Subcutaneous abdominal adipose tissue (tissue), 5 donors: ENCODE measurements at regions not wholly inside any gene's neighbourhood (a gene's known extent, or its start where the extent isn't known, plus 50 kb on each side); places are given as distances from the start of the nearest gene placed in this dataset.
"Not testable (repeated sequence)": the region's sequence is repeated elsewhere in the genome, so short reads cannot be mapped to it uniquely, and the experiment has no call there.

Experiments
- H3K27ac ChIP-seq: one replicate; pipeline ENCODE4 v1.7.0; 2013; ENCODE audit warnings: low read depth, mild to moderate bottlenecking, inconsistent platforms, low read length, moderate library complexity
- H3K27me3 ChIP-seq, 5 donors: one replicate each; pipeline ENCODE4 v1.7.0; 2013; ENCODE audit warnings: low read length in 5 of 5, inconsistent platforms in 1 of 5; ENCODE audit not compliant: control insufficient read depth in 5 of 5, insufficient read depth in 4 of 5
- H3K36me3 ChIP-seq, 5 donors: one replicate each; pipeline ENCODE4 v1.7.0; 2013; ENCODE audit warnings: low read length in 5 of 5; ENCODE audit not compliant: control insufficient read depth in 5 of 5, insufficient read depth in 5 of 5
- H3K4me1 ChIP-seq, 5 donors: one replicate each; pipeline ENCODE4 v1.7.0; 2013; ENCODE audit warnings: low read length in 5 of 5, mild to moderate bottlenecking in 3 of 5, moderate library complexity in 1 of 5; ENCODE audit not compliant: control insufficient read depth in 5 of 5, insufficient read depth in 5 of 5
- H3K4me3 ChIP-seq, 5 donors: one replicate each; pipeline ENCODE4 v1.7.0; 2013; ENCODE audit warnings: low read length in 5 of 5, low read depth in 1 of 5
- H3K9ac ChIP-seq, 5 donors: one replicate each; pipeline ENCODE4 v1.7.0; 2013; ENCODE audit warnings: low read length in 5 of 5, mild to moderate bottlenecking in 4 of 5, moderate library complexity in 3 of 5
- H3K9me3 ChIP-seq, 5 donors: one replicate each; pipeline ENCODE4 v1.7.0; 2013; ENCODE audit warnings: low read length in 5 of 5; ENCODE audit not compliant: control insufficient read depth in 5 of 5
- donor health status: healthy.
- donor health status: healthy.
- donor health status: healthy.
- donor health status: healthy.
- donor health status: healthy.

DNA sequence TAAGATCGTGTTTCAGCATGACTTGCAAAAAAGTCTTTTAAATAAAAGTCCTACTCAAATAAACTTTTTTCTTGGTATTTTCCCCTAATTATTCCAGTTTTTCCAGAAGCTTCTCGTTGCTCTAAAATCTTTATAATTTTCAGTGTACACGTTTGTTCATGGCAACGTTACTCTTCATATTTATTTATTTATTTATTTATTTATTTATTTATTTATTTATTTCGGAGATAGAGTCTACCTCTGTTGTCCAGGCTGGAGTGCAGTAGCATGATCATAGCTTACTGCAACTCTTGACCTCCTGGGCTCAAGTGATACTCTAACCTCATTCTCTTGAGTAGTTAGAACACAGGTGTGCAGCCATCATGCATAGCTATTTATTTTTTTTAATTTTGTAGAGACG lies 438.3 kb upstream of the MDGA2 start:
- no peak overlapping the region for H3K4me3 ChIP-seq

DNA sequence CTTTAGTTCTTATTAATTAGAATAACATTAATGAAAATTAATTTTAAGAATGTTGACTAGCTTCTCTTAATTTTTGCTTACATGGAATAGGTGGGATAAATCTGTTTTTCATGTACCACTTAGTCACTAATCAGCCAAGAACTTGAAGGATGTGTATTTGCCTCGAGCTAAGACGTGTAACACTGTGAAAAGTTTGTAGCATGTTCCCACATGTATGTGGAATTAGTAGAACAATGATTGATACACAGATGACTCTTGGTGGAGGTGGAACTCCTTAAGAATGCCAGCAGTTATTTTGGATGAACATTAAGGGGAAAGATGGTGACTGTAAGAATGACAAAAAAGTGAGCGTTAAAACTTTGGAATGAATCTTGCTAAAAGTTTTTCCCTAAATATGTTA lies 435.7 kb upstream of the MDGA2 start:
- H3K4me1 ChIP-seq = no peaks in the 10 kb centered on the region
- no peak overlapping the region for H3K4me3 ChIP-seq
- no peak overlapping the region for H3K9ac ChIP-seq
- H3K36me3 ChIP-seq = no peaks in the 10 kb centered on the region
- no peaks in the 10 kb centered on the region for H3K27me3 ChIP-seq
- H3K27ac ChIP-seq = no peak overlapping the region
- H3K9me3 ChIP-seq = no peaks in the 10 kb centered on the region

More for the DNA sequence above, 438.3 kb upstream of the MDGA2 start:
- H3K9ac ChIP-seq = no peak overlapping the region
- no peaks in the 10 kb centered on the region for H3K4me1 ChIP-seq
- no peaks in the 10 kb centered on the region for H3K27me3 ChIP-seq
- no peak overlapping the region for H3K27ac ChIP-seq
- H3K9me3 ChIP-seq = no peaks in the 10 kb centered on the region
- no peaks in the 10 kb centered on the region for H3K36me3 ChIP-seq

DNA sequence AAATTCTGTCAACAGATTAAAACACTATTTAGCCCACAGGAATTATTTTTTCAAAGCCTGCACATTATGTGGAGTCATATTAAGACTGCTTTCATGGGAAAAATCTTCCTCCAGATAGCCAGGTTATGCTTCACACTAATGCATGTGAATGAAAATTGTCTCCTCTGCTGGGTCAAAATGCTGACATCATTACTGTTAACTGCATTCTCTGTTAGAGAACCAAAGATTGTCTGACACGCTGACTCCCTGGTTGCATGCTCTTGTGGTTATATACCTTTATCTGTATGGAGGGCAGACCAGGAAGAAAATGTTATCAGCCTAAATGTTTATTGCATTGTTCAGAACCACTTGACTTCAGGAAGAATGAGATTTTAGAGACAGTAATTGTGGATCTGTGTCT lies 432.2 kb upstream of the MDGA2 start:
- Histone ChIP-seq H3K9ac (no peak overlapping the region), H3K4me3 (no peak overlapping the region), H3K4me1 (no peaks in the 10 kb centered on the region), H3K27me3 (no peaks in the 10 kb centered on the region), H3K9me3 (peaks cover 0 to 4% (median 0%) of the 10 kb centered on the region in 5 donors), H3K36me3 (no peaks in the 10 kb centered on the region), H3K27ac (no peak overlapping the region)

DNA sequence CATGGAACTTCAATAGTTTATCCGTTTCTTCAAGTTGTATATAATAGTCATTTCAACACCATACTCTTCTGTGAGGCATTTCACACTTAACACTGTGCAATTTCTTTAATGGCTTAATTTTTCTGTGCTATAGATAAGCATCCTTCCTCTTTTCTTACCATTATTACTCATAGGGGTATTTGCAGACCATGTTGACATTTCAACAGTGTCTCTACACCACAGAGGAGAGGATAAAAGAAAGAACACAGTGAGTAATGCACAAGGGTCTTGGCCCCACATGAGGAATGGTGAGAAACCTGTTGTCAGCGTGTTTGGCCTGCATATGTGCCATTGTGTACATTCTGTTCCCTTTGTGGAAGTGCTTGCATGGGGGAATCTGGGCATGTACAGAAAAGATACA lies 421.5 kb upstream of the MDGA2 start:
- Histone ChIP-seq H3K4me3 (no peak overlapping the region), H3K9ac (no peak overlapping the region), H3K27ac (no peak overlapping the region), H3K27me3 (no peaks in the 10 kb centered on the region), H3K36me3 (no peaks in the 10 kb centered on the region), H3K9me3 (peaks cover 0 to 13% (median 5%) of the 10 kb centered on the region in 5 donors), H3K4me1 (no peaks in the 10 kb centered on the region)

DNA sequence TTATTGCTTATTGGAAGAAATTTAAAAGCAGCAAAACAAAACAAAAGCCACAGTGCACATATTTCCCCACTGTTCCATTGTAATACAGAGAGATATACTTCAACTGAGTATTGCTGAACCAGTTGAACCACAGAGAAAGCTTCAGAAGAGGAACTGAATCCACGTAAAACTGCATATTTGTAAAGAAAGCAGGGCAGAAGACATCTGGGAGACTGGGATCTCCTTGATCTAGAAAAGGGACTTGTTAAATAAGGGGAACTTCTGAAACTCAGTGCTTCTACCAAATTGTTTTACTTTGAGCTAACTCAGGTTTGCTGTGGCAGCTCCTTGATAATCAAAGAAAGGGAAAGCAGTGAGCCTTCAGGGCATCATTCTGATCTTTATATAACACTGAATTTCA lies 411.1 kb upstream of the MDGA2 start:
- no peak overlapping the region for H3K4me3 ChIP-seq
- no peaks in the 10 kb centered on the region for H3K4me1 ChIP-seq
- no peaks in the 10 kb centered on the region for H3K27me3 ChIP-seq
- H3K36me3 ChIP-seq = no peaks in the 10 kb centered on the region
- H3K27ac ChIP-seq = no peak overlapping the region
- H3K9ac ChIP-seq = no peak overlapping the region
- no peaks in the 10 kb centered on the region for H3K9me3 ChIP-seq

DNA sequence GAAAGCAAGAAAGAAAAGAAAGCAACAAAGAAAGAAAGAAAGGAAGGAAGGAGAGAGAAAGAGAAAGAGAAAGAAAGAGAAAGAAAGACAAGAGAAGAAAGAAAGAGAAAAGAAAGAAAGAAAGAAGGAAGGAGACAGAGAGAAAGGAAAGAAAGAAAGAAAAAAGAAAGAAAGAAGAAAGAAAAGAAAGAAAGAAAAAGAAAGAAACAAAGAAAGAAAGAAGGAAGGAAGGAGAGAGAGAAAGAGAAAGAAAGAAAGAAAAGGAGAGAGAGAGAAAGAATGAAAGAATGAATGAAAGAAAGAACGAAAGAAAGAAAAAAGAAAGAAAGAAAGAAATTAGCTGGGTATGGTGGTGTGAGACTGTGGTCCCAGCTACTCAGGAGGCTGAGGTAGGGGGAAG lies 400.1 kb upstream of the MDGA2 start:
- no peaks in the 10 kb centered on the region for H3K36me3 ChIP-seq
- H3K27me3 ChIP-seq = no peaks in the 10 kb centered on the region
- H3K4me1 ChIP-seq = no peaks in the 10 kb centered on the region
- no peak overlapping the region for H3K4me3 ChIP-seq
- no peak overlapping the region for H3K9ac ChIP-seq
- no peaks in the 10 kb centered on the region for H3K9me3 ChIP-seq
- no peak overlapping the region for H3K27ac ChIP-seq

DNA sequence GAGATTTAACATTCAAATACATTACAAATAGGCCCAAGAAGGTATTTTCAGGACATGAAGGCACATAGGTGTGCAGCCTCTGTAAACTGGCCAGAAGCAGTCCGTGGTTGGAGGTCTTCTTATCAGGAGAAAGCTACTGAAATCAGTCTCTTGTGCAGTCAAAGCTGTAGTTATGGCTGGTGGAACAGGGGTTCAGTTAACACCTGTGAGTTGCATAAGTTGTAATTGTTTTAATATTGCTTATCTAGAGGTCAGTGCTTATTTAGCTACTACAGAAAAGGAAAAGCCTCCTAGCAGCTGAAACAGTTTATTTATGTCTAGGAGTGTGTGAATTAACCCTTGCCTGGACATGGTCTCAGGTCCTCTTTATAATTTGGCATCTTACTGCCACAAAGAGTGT lies 377.6 kb upstream of the MDGA2 start:
- H3K27ac ChIP-seq = no peak overlapping the region
- H3K9me3 ChIP-seq = no peaks in the 10 kb centered on the region
- H3K36me3 ChIP-seq = no peaks in the 10 kb centered on the region
- H3K4me3 ChIP-seq = no peak overlapping the region
- H3K4me1 ChIP-seq = no peaks in the 10 kb centered on the region
- H3K27me3 ChIP-seq = no peaks in the 10 kb centered on the region
- no peak overlapping the region for H3K9ac ChIP-seq

DNA sequence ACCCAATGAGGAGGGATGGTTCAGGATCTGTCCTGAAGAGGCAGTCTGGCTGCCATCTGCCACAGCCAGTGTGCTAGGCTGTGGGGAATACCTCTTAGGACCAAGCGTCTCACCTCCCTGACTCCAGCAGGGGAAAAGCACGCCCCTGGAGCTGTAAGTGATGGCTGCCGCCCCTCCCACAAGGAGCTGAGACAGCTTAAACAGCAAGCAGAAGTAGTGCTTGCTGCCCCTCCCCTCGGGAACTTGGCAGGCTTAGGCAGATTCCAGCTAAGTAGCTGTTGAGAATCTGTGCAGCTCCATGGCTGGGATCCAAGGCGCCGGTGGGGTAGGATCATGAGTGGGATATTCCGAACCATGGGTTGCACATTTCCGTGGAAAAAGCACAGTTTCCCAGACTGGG lies 360.4 kb upstream of the MDGA2 start:
- Histone ChIP-seq H3K9me3 (peaks cover 0 to 13% (median 3%) of the 10 kb centered on the region in 5 donors), H3K27ac (no peak overlapping the region), H3K9ac (no peak overlapping the region), H3K4me1 (no peaks in the 10 kb centered on the region), H3K4me3 (no peak overlapping the region), H3K27me3 (no peaks in the 10 kb centered on the region), H3K36me3 (no peaks in the 10 kb centered on the region)

DNA sequence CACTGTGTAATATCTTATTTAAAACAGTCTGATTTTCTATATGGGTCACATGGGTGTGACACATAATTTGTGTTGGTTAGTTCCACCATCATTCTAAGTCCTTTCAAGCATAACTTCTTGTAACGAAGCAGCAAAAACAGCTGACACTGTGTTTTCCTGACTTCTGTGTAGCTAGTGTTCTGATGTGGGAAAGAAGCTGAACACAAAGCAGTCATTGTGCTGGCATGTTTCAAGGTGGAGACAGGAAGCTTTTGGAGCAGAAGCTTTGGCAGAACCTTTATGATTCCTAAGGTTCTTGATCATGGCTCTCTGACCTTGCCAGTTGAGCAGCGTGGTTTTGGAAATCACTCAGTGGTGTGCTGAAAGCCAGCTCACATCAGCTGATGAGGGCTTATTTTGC lies 351.7 kb upstream of the MDGA2 start:
- Histone ChIP-seq H3K36me3 (no peaks in the 10 kb centered on the region), H3K4me3 (no peak overlapping the region), H3K9me3 (peaks cover 0 to 4% (median 0%) of the 10 kb centered on the region in 5 donors), H3K9ac (no peak overlapping the region), H3K27me3 (no peaks in the 10 kb centered on the region), H3K4me1 (no peaks in the 10 kb centered on the region), H3K27ac (no peak overlapping the region)

DNA sequence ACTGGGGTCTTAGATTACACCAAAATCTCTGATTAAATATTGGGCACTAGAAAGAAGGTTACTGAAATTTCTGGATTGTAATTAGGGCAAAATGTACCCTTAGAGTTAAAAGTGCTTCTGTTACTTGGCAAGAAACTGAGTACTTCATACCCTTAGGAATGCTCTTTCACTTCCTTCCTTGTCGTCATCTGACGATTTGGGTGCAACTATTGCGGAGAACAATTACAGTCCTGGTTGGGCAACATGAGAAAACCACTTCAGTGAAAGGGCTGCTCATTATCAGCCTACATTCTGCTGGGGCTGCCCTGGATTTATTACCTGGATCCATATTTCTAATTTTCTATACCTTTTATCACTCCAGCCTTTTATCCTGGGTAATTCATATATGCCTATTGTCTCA lies 348.5 kb upstream of the MDGA2 start:
- Histone ChIP-seq H3K4me1 (no peaks in the 10 kb centered on the region), H3K36me3 (no peaks in the 10 kb centered on the region), H3K27ac (no peak overlapping the region)

DNA sequence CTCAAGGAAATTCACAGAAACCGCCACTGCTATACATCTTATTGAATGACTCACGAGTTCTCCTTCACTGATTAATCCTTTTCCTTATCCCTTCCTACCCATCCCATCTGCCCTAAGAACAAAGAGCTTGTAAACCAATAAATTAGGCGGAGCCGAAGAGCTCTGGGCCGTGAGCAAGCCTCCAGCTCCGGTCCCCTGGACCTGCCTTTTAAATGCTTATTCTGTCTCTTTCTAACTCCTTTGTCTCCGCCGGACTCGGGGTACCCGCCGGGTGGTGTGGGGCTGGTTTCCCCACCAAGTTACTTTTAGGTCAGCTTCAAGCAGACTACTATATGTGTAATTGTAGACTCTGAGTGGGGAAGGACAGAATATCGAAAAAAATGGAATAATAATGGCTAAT lies 336.1 kb upstream of the MDGA2 start:
- not testable (repeated sequence) for H3K9ac ChIP-seq, H3K4me1 ChIP-seq, H3K4me3 ChIP-seq, H3K9me3 ChIP-seq, H3K36me3 ChIP-seq, H3K27ac ChIP-seq, H3K27me3 ChIP-seq

More for the DNA sequence above, 348.5 kb upstream of the MDGA2 start:
- no peaks in the 10 kb centered on the region for H3K9me3 ChIP-seq
- no peak overlapping the region for H3K4me3 ChIP-seq
- no peak overlapping the region for H3K9ac ChIP-seq
- H3K27me3 ChIP-seq = no peaks in the 10 kb centered on the region
